Right atrium auricular region (tissue), 2 donors: ENCODE measurements at regions not wholly inside any gene's neighbourhood (a gene's known extent, or its start where the extent isn't known, plus 50 kb on each side); places are given as distances from the start of the nearest gene placed in this dataset.
"Not testable (repeated sequence)": the region's sequence is repeated elsewhere in the genome, so short reads cannot be mapped to it uniquely, and the experiment has no call there.

ENCODE experiments used
- DNase-seq: peaks from one replicate; pipeline ENCODE4 v3.0.0-alpha.2; 2019; ENCODE audit warnings: low spot score
- H3K27ac ChIP-seq, 2 donors: fragments of 200-600 bp; sonication (generic); 1 replicate in 1 of 2; 2 replicates in 1 of 2; pipeline ENCODE4 v1.5.1; 2016 to 2019
- H3K27me3 ChIP-seq, 2 donors: fragments of 200-600 bp; sonication (generic); one replicate each; pipeline versions ENCODE4 v1.5.1 to v1.6.0; 2017 to 2019
- H3K36me3 ChIP-seq: fragments of 200-600 bp; sonication (generic); one replicate; pipeline ENCODE4 v1.5.1; 2016
- H3K4me1 ChIP-seq, 2 donors: fragments of 200-600 bp; sonication (generic); one replicate each; pipeline versions ENCODE4 v1.5.1 to v1.6.0; 2017 to 2019
- H3K4me3 ChIP-seq, 2 donors: fragments of 200-600 bp; sonication (generic); 1 replicate in 1 of 2; 2 replicates in 1 of 2; pipeline ENCODE4 v1.5.1; 2017 to 2019; ENCODE audit warnings: mild to moderate bottlenecking in 1 of 2, moderate library complexity in 1 of 2
- H3K9me3 ChIP-seq, 2 donors: fragments of 200-600 bp; sonication (generic); one replicate each; pipeline ENCODE4 v1.5.1; 2019
- TF ChIP-seq, protein P1 (sequence below), 2 donors: fragments of 200-600 bp; sonication (generic); IDR thresholded peaks; one replicate each; pipeline ENCODE4 v1.5.1; 2019; ENCODE audit warnings: antibody characterized with exemption in 2 of 2

DNA sequence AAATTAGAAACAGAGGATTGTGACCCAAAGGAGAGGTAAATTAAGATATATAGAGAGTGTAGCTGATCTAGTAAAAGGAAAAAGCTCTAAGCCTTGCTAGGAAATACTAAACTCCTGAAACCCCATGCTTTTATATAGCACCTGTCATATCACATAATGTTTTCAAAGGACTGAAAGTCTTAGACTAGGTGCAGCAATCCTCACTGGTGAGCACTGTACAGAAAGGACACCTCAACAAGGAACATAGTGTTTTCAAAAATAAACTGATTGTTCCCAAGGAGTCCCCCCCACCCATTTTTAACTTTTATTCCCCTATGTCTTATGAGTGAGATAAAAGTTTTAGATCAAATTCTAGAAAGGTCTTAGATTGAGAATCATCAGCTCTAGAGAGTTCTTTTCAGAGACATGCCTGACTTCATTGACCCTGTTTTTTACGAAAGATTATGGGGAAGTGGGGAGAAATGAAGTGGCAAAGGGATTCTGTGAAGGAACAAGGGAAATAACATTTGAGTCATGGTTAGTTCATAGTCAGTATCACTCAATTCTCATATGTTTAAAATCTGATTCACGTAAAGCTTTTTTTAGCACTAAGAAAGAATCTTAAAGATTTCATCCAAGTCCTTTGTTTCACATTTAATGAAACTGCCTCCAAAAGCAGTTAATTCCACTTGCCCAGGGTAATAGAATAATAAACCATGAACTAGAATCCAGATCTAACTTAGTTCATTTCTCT is 166.4 kb downstream of the CYB561 start:
- no peaks in the 10 kb centered on the region for H3K36me3 ChIP-seq
- no peaks in the 10 kb centered on the region for H3K27me3 ChIP-seq
- TF ChIP-seq, protein P1, sequence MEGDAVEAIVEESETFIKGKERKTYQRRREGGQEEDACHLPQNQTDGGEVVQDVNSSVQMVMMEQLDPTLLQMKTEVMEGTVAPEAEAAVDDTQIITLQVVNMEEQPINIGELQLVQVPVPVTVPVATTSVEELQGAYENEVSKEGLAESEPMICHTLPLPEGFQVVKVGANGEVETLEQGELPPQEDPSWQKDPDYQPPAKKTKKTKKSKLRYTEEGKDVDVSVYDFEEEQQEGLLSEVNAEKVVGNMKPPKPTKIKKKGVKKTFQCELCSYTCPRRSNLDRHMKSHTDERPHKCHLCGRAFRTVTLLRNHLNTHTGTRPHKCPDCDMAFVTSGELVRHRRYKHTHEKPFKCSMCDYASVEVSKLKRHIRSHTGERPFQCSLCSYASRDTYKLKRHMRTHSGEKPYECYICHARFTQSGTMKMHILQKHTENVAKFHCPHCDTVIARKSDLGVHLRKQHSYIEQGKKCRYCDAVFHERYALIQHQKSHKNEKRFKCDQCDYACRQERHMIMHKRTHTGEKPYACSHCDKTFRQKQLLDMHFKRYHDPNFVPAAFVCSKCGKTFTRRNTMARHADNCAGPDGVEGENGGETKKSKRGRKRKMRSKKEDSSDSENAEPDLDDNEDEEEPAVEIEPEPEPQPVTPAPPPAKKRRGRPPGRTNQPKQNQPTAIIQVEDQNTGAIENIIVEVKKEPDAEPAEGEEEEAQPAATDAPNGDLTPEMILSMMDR (IDR thresholded peaks at IDR 0.05), result no peak
- no peak for DNase-seq
- peaks cover 0 to 19% of the 10 kb centered on the region in 2 donors for H3K9me3 ChIP-seq
- no peak overlapping the region for H3K27ac ChIP-seq
- H3K4me3 ChIP-seq, result no peak overlapping the region
- no peaks in the 10 kb centered on the region for H3K4me1 ChIP-seq

GRCh38 chr17:63282455-63282854 is 163.7 kb downstream of the CYB561 start:
- Histone ChIP-seq H3K27me3 (no peaks in the 10 kb centered on the region), H3K27ac (no peak overlapping the region), H3K4me3 (no peak overlapping the region), H3K36me3 (no peaks in the 10 kb centered on the region), H3K4me1 (no peaks in the 10 kb centered on the region), H3K9me3 (peaks cover 0 to 43% of the 10 kb centered on the region in 2 donors)
- no peak for DNase-seq
- TF ChIP-seq, protein P1 (IDR thresholded peaks at IDR 0.05), result no peak

- Histone ChIP-seq H3K36me3 (no peaks in the 10 kb centered on the region), H3K27me3 (no peaks in the 10 kb centered on the region), H3K4me3 (no peak overlapping the region), H3K4me1 (no peaks in the 10 kb centered on the region), H3K27ac (no peak overlapping the region), H3K9me3 (peaks cover 0 to 43% of the 10 kb centered on the region in 2 donors)
- no peak for DNase-seq
- TF ChIP-seq, protein P1 (IDR thresholded peaks at IDR 0.05), result no peak
These were observed 160.6 kb downstream of the CYB561 start for GRCh38 chr17:63285551-63285950.

DNA sequence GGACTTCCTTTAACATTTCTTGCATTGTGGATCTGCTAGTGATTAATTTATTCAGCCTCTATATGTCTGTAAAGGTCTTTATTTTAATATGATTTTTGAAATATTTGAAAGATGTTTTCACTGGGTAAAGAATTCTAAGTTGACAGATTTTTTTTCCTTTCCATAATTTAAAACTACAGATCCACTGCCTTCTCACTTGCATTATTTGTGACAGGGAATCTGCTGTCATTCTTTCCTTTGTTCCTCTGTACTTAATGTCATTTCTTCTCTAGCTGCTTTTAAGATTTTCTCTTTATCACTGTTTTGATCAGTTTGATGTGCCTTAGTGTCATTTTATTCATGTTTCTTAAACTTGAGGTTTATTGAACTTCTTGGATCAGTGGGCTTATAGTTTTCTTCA is 159.9 kb downstream of the CYB561 start:
- no peak overlapping the region for H3K27ac ChIP-seq
- no peak overlapping the region for H3K4me3 ChIP-seq
- H3K36me3 ChIP-seq, result no peaks in the 10 kb centered on the region
- no peaks in the 10 kb centered on the region for H3K4me1 ChIP-seq
- peaks cover 0 to 43% of the 10 kb centered on the region in 2 donors for H3K9me3 ChIP-seq
- DNase-seq, result no peak
- no peaks in the 10 kb centered on the region for H3K27me3 ChIP-seq
- TF ChIP-seq, protein P1 (IDR thresholded peaks at IDR 0.05), result no peak

DNA sequence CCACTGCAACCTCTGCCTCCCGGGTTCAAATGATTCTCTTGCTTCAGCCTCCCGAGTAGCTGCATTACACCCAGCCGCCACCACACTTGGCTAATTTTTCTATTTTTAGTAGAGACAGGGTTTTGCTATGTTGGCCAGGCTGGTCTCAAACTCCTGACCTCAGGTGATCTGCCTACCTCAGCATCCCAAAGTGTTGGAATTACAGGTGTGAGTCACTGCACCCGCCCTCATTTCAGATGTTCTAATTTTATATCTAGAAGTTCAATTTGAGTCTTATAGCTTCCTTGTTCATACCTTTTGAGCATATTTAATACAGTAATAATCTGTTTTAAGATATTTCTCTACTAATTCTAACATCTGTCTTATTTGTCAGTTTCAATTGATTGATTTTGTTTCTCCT is 159.1 kb downstream of the CYB561 start:
- not testable (repeated sequence) for H3K27ac ChIP-seq, H3K4me1 ChIP-seq, H3K27me3 ChIP-seq, DNase-seq, H3K4me3 ChIP-seq, H3K36me3 ChIP-seq
- peaks cover 0 to 43% of the 10 kb centered on the region in 2 donors for H3K9me3 ChIP-seq

DNA sequence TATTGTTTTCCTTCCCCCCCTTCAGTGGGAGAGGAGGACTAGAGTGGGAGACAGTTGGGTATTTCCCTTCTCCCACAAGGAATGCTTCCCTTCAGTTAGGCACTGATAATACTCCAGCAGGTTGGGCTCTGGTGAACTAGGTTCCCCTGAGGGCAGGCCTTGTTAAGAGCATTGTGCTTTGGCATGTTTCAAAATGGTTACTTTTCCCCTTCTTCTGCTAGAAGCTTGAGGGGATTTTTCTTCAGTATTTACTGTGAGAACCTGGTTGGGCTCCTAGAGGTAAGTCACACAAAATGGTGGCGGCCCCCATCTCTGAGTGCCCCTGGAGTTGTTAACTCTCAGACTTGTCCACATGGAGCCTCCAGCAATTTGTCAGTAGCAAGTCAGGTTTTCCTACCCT is 156.2 kb downstream of the CYB561 start:
- peaks cover 0 to 22% of the 10 kb centered on the region in 2 donors for H3K9me3 ChIP-seq
- H3K36me3 ChIP-seq, result no peaks in the 10 kb centered on the region
- DNase-seq, result no peak
- H3K4me1 ChIP-seq, result peaks cover 0 to 7% of the 10 kb centered on the region in 2 donors
- TF ChIP-seq, protein P1 (IDR thresholded peaks at IDR 0.05), result no peak
- no peak overlapping the region for H3K4me3 ChIP-seq
- no peaks in the 10 kb centered on the region for H3K27me3 ChIP-seq
- H3K27ac ChIP-seq, result no peak overlapping the region
